Common myeloid progenitor, CD34-positive (primary cell): ENCODE measurements at regions not wholly inside any gene's neighbourhood (a gene's known extent, or its start where the extent isn't known, plus 50 kb on each side); places are given as distances from the start of the nearest gene placed in this dataset.

ENCODE experiments used
- CTCF ChIA-PET: fragments of 350-600 bp; sonication (Branson Sonifier 250); formaldehyde crosslinking; loops from one replicate; lab custom pipeline; 2021; ENCODE audit warnings: antibody characterized with exemption; lab: Charles Lee
- POLR2A ChIA-PET: fragments of 350-600 bp; sonication (Branson Sonifier 250); formaldehyde crosslinking; loops from one replicate; lab custom pipeline; 2021; ENCODE audit warnings: antibody characterized with exemption; lab: Charles Lee
- DNase-seq, 3 donors: peaks; one replicate each; pipeline versions ENCODE4 v3.0.0 to v3.0.0-alpha.2; 2013
- H3K27ac ChIP-seq, 2 experiments: 1 replicate in 1 of 2; 2 replicates in 1 of 2; pipeline ENCODE4 v1.7.0; 2013; ENCODE audit warnings: inconsistent platforms in 2 of 2, low read length in 2 of 2, mild to moderate bottlenecking in 2 of 2, low read depth in 1 of 2, moderate library complexity in 1 of 2; ENCODE audit not compliant: severe bottlenecking in 2 of 2, insufficient read depth in 1 of 2, poor library complexity in 1 of 2
- H3K27me3 ChIP-seq, 5 experiments: replicated peaks in 2 of 5; 1 replicate in 3 of 5; 2 replicates in 2 of 5; pipeline versions ENCODE4 v1.6.1 to v1.7.0; 2013; ENCODE audit warnings: low read length in 4 of 5, mild to moderate bottlenecking in 2 of 5, moderate library complexity in 2 of 5, inconsistent platforms in 1 of 5; ENCODE audit not compliant: insufficient read depth in 5 of 5, control insufficient read depth in 4 of 5
- H3K36me3 ChIP-seq, 4 experiments: 1 replicate in 2 of 4; 2 replicates in 2 of 4; pipeline versions ENCODE4 v1.6.1 to v1.7.0; 2013; ENCODE audit warnings: low read length in 3 of 4, control low read depth in 1 of 4, mild to moderate bottlenecking in 1 of 4; ENCODE audit not compliant: control insufficient read depth in 4 of 4, insufficient read depth in 4 of 4
- H3K4me1 ChIP-seq, 4 experiments: 1 replicate in 3 of 4; 2 replicates in 1 of 4; pipeline versions ENCODE4 v1.6.1 to v1.7.1; 2013; ENCODE audit warnings: low read length in 3 of 4, mild to moderate bottlenecking in 3 of 4, control low read depth in 1 of 4, inconsistent platforms in 1 of 4, moderate library complexity in 1 of 4; ENCODE audit not compliant: control insufficient read depth in 4 of 4, insufficient read depth in 4 of 4; ENCODE audit errors: control extremely low read depth in 1 of 4
- H3K4me3 ChIP-seq, 7 experiments: 1 replicate in 4 of 7; 2 replicates in 3 of 7; pipeline versions ENCODE4 v1.5.1 to v1.7.0; 2013; ENCODE audit warnings: mild to moderate bottlenecking in 7 of 7, low read length in 6 of 7, moderate library complexity in 6 of 7, inconsistent platforms in 2 of 7, low read depth in 2 of 7, control low read depth in 1 of 7; ENCODE audit not compliant: insufficient read depth in 4 of 7, control insufficient read depth in 1 of 7; ENCODE audit errors: extremely low read depth in 1 of 7
- H3K9me3 ChIP-seq, 5 experiments: 1 replicate in 4 of 5; 2 replicates in 1 of 5; pipeline versions ENCODE4 v1.6.1 to v1.7.1; 2013; ENCODE audit warnings: low read length in 4 of 5, mild to moderate bottlenecking in 2 of 5, inconsistent platforms in 1 of 5, low read depth in 1 of 5, moderate library complexity in 1 of 5; ENCODE audit not compliant: control insufficient read depth in 4 of 5, insufficient read depth in 2 of 5; ENCODE audit errors: control extremely low read depth in 1 of 5
- WGBS: methylation state at CpG from one replicate; pipeline ENCODE4 v1.1.5; 2013; ENCODE audit not compliant: insufficient coverage; 5-methylcytosine and 5-hydroxymethylcytosine counted together

- no peaks in the 10 kb centered on the region for H3K36me3 ChIP-seq
- POLR2A ChIA-PET: no interaction called here
- no peaks in the 10 kb centered on the region for H3K9me3 ChIP-seq
- peaks cover 6 to 10% (median 8%) of the 10 kb centered on the region in 4 experiments for H3K4me1 ChIP-seq
- 42% methylated on average over 5 of the region's 5 CpGs for WGBS
- DNase-seq: peak; percentile 9 to 76 (median 67)
- H3K27me3 ChIP-seq: no peaks in the 10 kb centered on the region
- CTCF ChIA-PET: no interaction called here
- no peak overlapping the region for H3K4me3 ChIP-seq
- H3K27ac ChIP-seq: no peak overlapping the region
Measured at GRCh38 chr2:181252262-181253148, 204.7 kb upstream of the ITGA4 start.

GRCh38 chr2:181253438-181253837, 203.7 kb upstream of the ITGA4 start:
- ChIA-PET CTCF (no interaction called here), POLR2A (no interaction called here)
- no peaks in the 10 kb centered on the region for H3K27me3 ChIP-seq
- peaks cover 6 to 10% (median 8%) of the 10 kb centered on the region in 4 experiments for H3K4me1 ChIP-seq
- no peak for DNase-seq
- no peak overlapping the region for H3K4me3 ChIP-seq
- 96% methylated on average over 3 of the region's 3 CpGs for WGBS
- H3K9me3 ChIP-seq: no peaks in the 10 kb centered on the region
- no peaks in the 10 kb centered on the region for H3K36me3 ChIP-seq
- H3K27ac ChIP-seq: no peak overlapping the region

GRCh38 chr2:181255651-181256050, 201.5 kb upstream of the ITGA4 start:
- WGBS: no CpG with 5 or more reads among the region's 1 CpG
- CTCF ChIA-PET: interaction anchor here (1.9 kb wide), 1 partner anchor 22 kb away, joined by 5 read pairs; no protein-coding TSS in a partner anchor
- H3K36me3 ChIP-seq: no peaks in the 10 kb centered on the region
- POLR2A ChIA-PET: no interaction called here
- no peaks in the 10 kb centered on the region for H3K27me3 ChIP-seq
- H3K4me1 ChIP-seq: peaks cover 6 to 10% (median 8%) of the 10 kb centered on the region in 4 experiments
- no peak overlapping the region for H3K27ac ChIP-seq
- no peak overlapping the region for H3K4me3 ChIP-seq
- no peak for DNase-seq
- H3K9me3 ChIP-seq: no peaks in the 10 kb centered on the region

GRCh38 chr2:181258720-181259119, 198.5 kb upstream of the ITGA4 start:
- ChIA-PET POLR2A (no interaction called here), CTCF (no interaction called here)
- DNase-seq: no peak
- Histone ChIP-seq H3K27me3 (no peaks in the 10 kb centered on the region), H3K27ac (no peak overlapping the region), H3K36me3 (no peaks in the 10 kb centered on the region), H3K4me1 (peaks cover 0 to 6% (median 0%) of the 10 kb centered on the region in 4 experiments), H3K9me3 (no peaks in the 10 kb centered on the region), H3K4me3 (no peak overlapping the region)
- 100% methylated on average over 1 of the region's 2 CpGs for WGBS

GRCh38 chr2:181262782-181263181, 194.4 kb upstream of the ITGA4 start:
- Histone ChIP-seq H3K4me3 (no peak overlapping the region), H3K36me3 (no peaks in the 10 kb centered on the region), H3K4me1 (peaks cover 0 to 6% (median 0%) of the 10 kb centered on the region in 4 experiments), H3K27me3 (no peaks in the 10 kb centered on the region), H3K27ac (no peak overlapping the region), H3K9me3 (no peaks in the 10 kb centered on the region)
- POLR2A ChIA-PET: no interaction called here
- no peak for DNase-seq
- CTCF ChIA-PET: no interaction called here

- no peak for DNase-seq
- Histone ChIP-seq H3K4me3 (no peak overlapping the region), H3K36me3 (no peaks in the 10 kb centered on the region), H3K4me1 (peaks cover 0 to 6% (median 0%) of the 10 kb centered on the region in 4 experiments), H3K27ac (no peak overlapping the region), H3K27me3 (no peaks in the 10 kb centered on the region), H3K9me3 (no peaks in the 10 kb centered on the region)
- WGBS: 67% methylated on average over 1 of the region's 1 CpG
- ChIA-PET POLR2A (interaction anchor here (0.7 kb wide), 1 partner anchor 45 kb away, joined by 4 read pairs; no protein-coding TSS in a partner anchor), CTCF (no interaction called here)
Measured at GRCh38 chr2:181264001-181264400, 193.2 kb upstream of the ITGA4 start.

- ChIA-PET CTCF (no interaction called here), POLR2A (interaction anchor here (0.7 kb wide), 1 partner anchor 45 kb away, joined by 4 read pairs; no protein-coding TSS in a partner anchor)
- WGBS: 100% methylated on average over 1 of the region's 1 CpG
- no peaks in the 10 kb centered on the region for H3K9me3 ChIP-seq
- H3K27me3 ChIP-seq: no peaks in the 10 kb centered on the region
- DNase-seq: no peak
- H3K36me3 ChIP-seq: no peaks in the 10 kb centered on the region
- no peak overlapping the region for H3K4me3 ChIP-seq
- no peak overlapping the region for H3K27ac ChIP-seq
- H3K4me1 ChIP-seq: peaks cover 0 to 6% (median 0%) of the 10 kb centered on the region in 4 experiments
Measured at GRCh38 chr2:181264441-181264840, 192.7 kb upstream of the ITGA4 start.
